ENCODE measurements at regions not wholly inside any gene's neighbourhood (a gene's known extent, or its start where the extent isn't known, plus 50 kb on each side); places are given as distances from the start of the nearest gene placed in this dataset.

DNA sequence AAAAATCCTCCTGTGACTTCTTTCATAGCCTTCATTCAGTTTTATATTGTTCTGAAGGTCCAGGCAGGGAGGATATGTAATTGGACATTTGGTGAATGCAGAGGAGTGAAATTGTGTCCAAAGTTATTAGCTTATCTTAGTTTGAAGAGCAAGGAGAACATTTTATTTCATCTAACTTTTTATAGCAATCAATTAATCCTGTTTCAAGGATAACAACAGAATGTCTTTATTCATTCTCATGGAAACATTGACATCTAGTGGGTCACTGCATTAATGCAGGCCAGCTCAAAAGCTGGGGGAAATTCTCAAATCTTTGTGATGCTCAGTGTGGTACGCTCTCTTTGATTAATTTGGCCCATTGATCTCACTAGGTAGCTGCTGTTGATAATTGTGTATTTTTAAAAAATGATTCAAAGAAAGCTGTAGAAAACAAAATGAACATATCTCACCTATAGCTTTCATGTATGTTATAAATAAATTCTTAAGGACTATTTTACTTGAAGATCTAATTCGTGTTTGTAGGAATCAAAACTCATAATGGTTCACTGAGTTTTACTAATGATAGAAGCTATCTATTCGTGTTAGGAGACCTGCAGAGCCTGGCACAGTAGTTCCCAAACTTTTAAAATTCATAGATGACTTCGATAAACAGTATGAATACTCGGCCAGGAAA lies 150.8 kb upstream of the KCNMB2 start:
- DNase-seq (ENCODE audit: low read depth), result peak; percentile 58
- TF ChIP-seq, protein P1, sequence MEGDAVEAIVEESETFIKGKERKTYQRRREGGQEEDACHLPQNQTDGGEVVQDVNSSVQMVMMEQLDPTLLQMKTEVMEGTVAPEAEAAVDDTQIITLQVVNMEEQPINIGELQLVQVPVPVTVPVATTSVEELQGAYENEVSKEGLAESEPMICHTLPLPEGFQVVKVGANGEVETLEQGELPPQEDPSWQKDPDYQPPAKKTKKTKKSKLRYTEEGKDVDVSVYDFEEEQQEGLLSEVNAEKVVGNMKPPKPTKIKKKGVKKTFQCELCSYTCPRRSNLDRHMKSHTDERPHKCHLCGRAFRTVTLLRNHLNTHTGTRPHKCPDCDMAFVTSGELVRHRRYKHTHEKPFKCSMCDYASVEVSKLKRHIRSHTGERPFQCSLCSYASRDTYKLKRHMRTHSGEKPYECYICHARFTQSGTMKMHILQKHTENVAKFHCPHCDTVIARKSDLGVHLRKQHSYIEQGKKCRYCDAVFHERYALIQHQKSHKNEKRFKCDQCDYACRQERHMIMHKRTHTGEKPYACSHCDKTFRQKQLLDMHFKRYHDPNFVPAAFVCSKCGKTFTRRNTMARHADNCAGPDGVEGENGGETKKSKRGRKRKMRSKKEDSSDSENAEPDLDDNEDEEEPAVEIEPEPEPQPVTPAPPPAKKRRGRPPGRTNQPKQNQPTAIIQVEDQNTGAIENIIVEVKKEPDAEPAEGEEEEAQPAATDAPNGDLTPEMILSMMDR (conservative IDR thresholded peaks at IDR 0.05; ENCODE audit: control insufficient read depth, insufficient read depth, low read depth, low read length), result peak; percentile 88
- H3K4me3 ChIP-seq (ENCODE audit: control insufficient read depth, low read depth, low read length), result no peak overlapping the region

DNA sequence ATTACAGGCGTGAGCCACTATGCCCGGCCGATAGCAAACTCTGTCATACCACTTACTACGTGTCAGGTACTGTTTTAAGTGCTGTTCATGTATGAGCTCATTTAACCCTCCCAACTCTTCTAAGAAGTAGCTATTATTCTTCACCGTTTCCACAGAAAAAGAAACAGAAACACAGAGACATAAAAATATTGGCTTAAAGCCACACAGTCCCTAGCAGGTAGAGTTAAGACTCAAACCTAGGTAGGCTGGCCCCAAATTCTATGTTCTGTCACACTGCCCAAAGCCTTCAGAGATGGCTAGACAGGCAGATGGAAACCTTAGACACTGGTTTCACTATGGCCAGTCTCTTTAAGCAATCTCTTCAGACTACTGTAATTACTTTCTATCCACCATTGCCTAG lies 149.8 kb upstream of the KCNMB2 start:
- no peak for DNase-seq (ENCODE audit: low read depth)
- no peak overlapping the region for H3K4me3 ChIP-seq (ENCODE audit: control insufficient read depth, low read depth, low read length)
- TF ChIP-seq, protein P1 (conservative IDR thresholded peaks at IDR 0.05; ENCODE audit: control insufficient read depth, insufficient read depth, low read depth, low read length), result no peak

DNA sequence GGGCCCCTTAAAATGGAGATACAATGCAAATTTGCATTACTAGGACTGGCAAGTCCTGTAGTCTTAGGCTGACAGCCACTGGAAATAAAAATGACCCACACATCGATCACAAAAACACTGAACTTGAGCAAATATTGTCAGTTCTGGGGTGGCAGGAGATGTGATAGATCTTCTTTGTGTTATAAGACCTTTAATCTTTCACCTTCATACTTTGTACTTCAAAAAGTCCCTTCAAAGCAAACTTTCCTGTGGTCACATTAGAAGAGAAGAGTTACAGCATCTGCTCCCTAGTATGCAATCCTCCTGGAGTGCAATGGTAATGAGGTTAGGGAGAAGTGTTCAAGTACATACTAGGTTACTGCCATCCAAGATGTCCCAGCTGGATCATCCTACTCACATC lies 149.4 kb upstream of the KCNMB2 start:
- TF ChIP-seq, protein P1 (conservative IDR thresholded peaks at IDR 0.05; ENCODE audit: control insufficient read depth, insufficient read depth, low read depth, low read length), result no peak
- no peak overlapping the region for H3K4me3 ChIP-seq (ENCODE audit: control insufficient read depth, low read depth, low read length)
- no peak for DNase-seq (ENCODE audit: low read depth)

DNA sequence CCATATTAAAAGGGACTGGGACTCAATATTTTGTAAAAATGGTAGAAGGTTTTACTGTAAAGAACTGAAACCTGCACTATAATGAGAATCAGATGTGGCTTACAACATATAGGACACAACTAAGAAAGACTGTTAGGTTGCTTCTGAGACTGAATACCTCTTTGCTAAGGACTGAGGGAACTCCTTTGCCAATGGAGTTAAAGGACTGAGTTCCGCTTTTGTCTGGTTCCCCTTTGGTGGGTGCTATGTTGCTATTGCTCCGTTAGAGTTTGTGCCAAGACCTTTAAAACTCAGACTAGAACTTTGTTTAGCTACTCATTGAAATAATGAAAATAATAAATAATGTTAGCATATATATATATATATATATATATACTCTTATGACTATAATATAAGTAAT lies 147.8 kb upstream of the KCNMB2 start:
- TF ChIP-seq, protein P1 (conservative IDR thresholded peaks at IDR 0.05; ENCODE audit: control insufficient read depth, insufficient read depth, low read depth, low read length), result no peak
- H3K4me3 ChIP-seq (ENCODE audit: control insufficient read depth, low read depth, low read length), result no peak overlapping the region
- no peak for DNase-seq (ENCODE audit: low read depth)

DNA sequence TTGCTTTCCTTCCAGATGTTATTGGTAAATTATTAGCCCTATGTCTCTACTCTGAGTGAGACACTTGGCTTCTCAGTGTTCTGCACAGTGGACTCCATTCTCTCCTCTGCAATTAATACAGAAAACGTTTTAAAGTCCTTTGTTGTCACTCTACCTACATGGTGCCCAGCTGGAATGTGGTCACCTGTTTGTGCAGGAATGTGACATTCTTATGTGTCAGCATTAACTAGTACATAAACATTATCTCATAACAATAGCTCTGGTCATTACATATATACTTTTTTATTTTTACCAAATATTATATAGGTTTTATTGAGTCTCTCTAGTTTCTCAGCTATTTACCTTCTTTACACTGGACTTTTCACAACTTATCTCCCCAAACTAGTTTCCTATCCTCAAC lies 147.0 kb upstream of the KCNMB2 start:
- no peak for DNase-seq (ENCODE audit: low read depth)
- TF ChIP-seq, protein P1 (conservative IDR thresholded peaks at IDR 0.05; ENCODE audit: control insufficient read depth, insufficient read depth, low read depth, low read length), result no peak
- no peak overlapping the region for H3K4me3 ChIP-seq (ENCODE audit: control insufficient read depth, low read depth, low read length)

DNA sequence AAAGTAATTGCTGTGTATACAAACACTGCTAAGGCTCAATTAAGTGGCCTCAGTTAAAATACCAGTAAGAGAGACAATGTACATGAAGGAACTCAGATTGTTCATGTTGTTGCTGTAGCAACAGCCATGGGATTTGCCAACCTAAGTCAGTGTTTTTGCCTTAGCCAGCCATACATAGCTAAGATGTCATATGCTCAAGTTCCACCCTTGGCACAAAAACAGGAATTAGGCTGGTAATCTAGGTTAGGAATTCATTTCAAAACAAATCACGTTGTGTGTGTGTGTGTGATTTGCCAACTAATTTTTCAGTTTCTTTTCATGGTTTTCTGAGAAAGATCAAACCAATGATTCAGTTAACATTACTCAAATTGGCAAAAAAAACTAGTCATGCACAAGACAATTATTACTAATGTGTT lies 143.7 kb upstream of the KCNMB2 start:
- no peak overlapping the region for H3K4me3 ChIP-seq (ENCODE audit: control insufficient read depth, low read depth, low read length)
- TF ChIP-seq, protein P1 (conservative IDR thresholded peaks at IDR 0.05; ENCODE audit: control insufficient read depth, insufficient read depth, low read depth, low read length), result no peak
- peak; percentile 78 for DNase-seq (ENCODE audit: low read depth)

DNA sequence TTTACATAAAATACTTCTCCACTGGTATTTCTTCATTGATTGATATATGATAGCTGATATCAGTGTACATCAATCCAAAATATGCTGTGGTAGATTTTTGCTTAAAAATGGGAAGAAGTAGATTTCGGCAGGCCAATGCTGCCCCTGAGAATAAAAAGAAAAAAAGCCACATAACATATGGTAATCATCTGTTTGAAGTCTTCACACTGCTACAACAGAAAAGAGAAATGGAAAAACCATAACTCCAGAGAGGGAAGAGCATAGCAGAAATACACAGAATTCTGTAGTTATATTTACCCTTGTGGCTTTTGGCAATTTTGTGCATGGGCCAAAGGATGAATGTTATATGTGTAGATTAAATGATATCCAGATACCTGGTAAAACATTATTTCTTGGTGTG lies 143.1 kb upstream of the KCNMB2 start:
- TF ChIP-seq, protein P1 (conservative IDR thresholded peaks at IDR 0.05; ENCODE audit: control insufficient read depth, insufficient read depth, low read depth, low read length), result no peak
- DNase-seq (ENCODE audit: low read depth), result no peak
- H3K4me3 ChIP-seq (ENCODE audit: control insufficient read depth, low read depth, low read length), result no peak overlapping the region
